K562 (cell line): ENCODE measurements at regions not wholly inside any gene's neighbourhood (a gene's known extent, or its start where the extent isn't known, plus 50 kb on each side); places are given as distances from the start of the nearest gene placed in this dataset.

Source experiments
- ATAC-seq: fragments of 200-7000 bp; cut with Tn5 transposase; 3 replicates; pipeline ENCODE4 v1.9.1; 2020; ENCODE audit warnings: moderate library complexity
- BruUV-seq: library from RNA; stranded (reverse); fragments of 400-500 nt; replicated peaks from 2 replicates; lab custom pipeline; 2021; lab: Mats Ljungman, UMichigan
- CTCF ChIA-PET: fragments of 300-600 bp; formaldehyde crosslinking; extraction: SDS; loops from one replicate; lab custom pipeline; 2021; ENCODE audit warnings: low intra/inter-chr PET ratio; lab: Yijun Ruan, JAX
- POLR2A ChIA-PET: fragments of 300-600, 350-650 bp; sonication (Branson Sonifier 250); formaldehyde crosslinking; extraction: SDS; loops from one replicate; lab custom pipeline; 2021; ENCODE audit warnings: antibody characterized with exemption, inconsistent platforms; lab: Yijun Ruan, JAX
- DNase-seq, 4 experiments: peaks; one replicate each; pipeline versions ENCODE4 v3.0.0 to v3.0.0-alpha.2; 2011 to 2018; ENCODE audit warnings: low spot score in 3 of 4, mixed read lengths in 3 of 4; ENCODE audit errors: extremely low read depth in 1 of 4
- FAIRE-seq: peaks from 2 replicates; lab custom pipeline; 2011; peaks lifted over from hg19 to GRCh38; lab: Jason Lieb, UNC
- H2AFZ ChIP-seq: 2 replicates; pipeline ENCODE4 v1.6.0; 2011; ENCODE audit warnings: low read depth, low read length, control low read depth, inconsistent platforms
- H3K27ac ChIP-seq: fragments of 200-600 bp; 3 replicates; pipeline ENCODE4 v1.8.0; 2011; ENCODE audit warnings: low read depth, mild to moderate bottlenecking, control low read depth, inconsistent platforms, low read length, moderate library complexity, mixed read lengths; ENCODE audit errors: extremely low read depth
- H3K27me3 ChIP-seq, 2 experiments: fragments of 300-600 bp in 1 of 2; 2 replicates in 1 of 2; 3 replicates in 1 of 2; pipeline versions ENCODE4 v1.6.0 to v1.8.0; 2011; ENCODE audit warnings: inconsistent platforms in 2 of 2, low read length in 2 of 2, mild to moderate bottlenecking in 1 of 2, mixed read lengths in 1 of 2, moderate library complexity in 1 of 2; ENCODE audit not compliant: control insufficient read depth in 2 of 2, insufficient read depth in 2 of 2
- H3K36me3 ChIP-seq: fragments of 300-600 bp; 3 replicates; pipeline ENCODE4 v1.8.0; 2011; ENCODE audit warnings: mild to moderate bottlenecking, low read length, inconsistent platforms; ENCODE audit not compliant: control insufficient read depth, insufficient read depth
- H3K4me1 ChIP-seq, 2 experiments: fragments of 200-600 bp in 1 of 2; replicated peaks in 1 of 2; 2 replicates in 1 of 2; 3 replicates in 1 of 2; pipeline versions ENCODE4 v1.5.1 to v1.8.0; 2011; ENCODE audit warnings: inconsistent platforms in 2 of 2, low read length in 2 of 2, mild to moderate bottlenecking in 1 of 2, mixed read lengths in 1 of 2, moderate library complexity in 1 of 2; ENCODE audit not compliant: control insufficient read depth in 2 of 2, insufficient read depth in 2 of 2
- H3K4me2 ChIP-seq: 2 replicates; pipeline ENCODE4 v1.6.1; 2011; ENCODE audit warnings: low read length, control low read depth, inconsistent platforms, mixed read lengths; ENCODE audit not compliant: insufficient read depth
- H3K4me3 ChIP-seq: fragments of 200-600 bp; sonication (generic), shearing (Covaris generic); 2 replicates; pipeline ENCODE4 v1.5.1; 2016; ENCODE audit warnings: control low read depth, inconsistent platforms
- H3K79me2 ChIP-seq: fragments of 200-600 bp; 3 replicates; pipeline ENCODE4 v1.8.0; 2011; ENCODE audit warnings: low read length, inconsistent platforms; ENCODE audit not compliant: control insufficient read depth, insufficient read depth
- H3K9ac ChIP-seq, 2 experiments: 2 replicates each; pipeline versions ENCODE4 v1.6.0 to v1.6.1; 2011; ENCODE audit warnings: low read depth in 2 of 2, low read length in 2 of 2, control low read depth in 1 of 2, inconsistent platforms in 1 of 2, mild to moderate bottlenecking in 1 of 2, mixed read lengths in 1 of 2; ENCODE audit not compliant: insufficient read depth in 1 of 2
- H3K9me1 ChIP-seq: one replicate; pipeline ENCODE4 v1.6.0; 2011; ENCODE audit warnings: inconsistent platforms, mild to moderate bottlenecking, low read length, moderate library complexity; ENCODE audit not compliant: control insufficient read depth, insufficient read depth
- H3K9me3 ChIP-seq: replicated peaks from 2 replicates; pipeline ENCODE4 v1.5.1; 2011; ENCODE audit warnings: low read depth, low read length, inconsistent platforms; ENCODE audit not compliant: control insufficient read depth, insufficient read depth
- H4K20me1 ChIP-seq: replicated peaks from 2 replicates; pipeline ENCODE4 v1.6.1; 2011; ENCODE audit warnings: low read length, inconsistent platforms, mixed read lengths; ENCODE audit not compliant: control insufficient read depth, insufficient read depth
- BRD4 ChIP-seq: fragments of 200-600 bp; sonication (generic); IDR thresholded peaks from 2 replicates; pipeline ENCODE4 v1.6.1; 2017; ENCODE audit warnings: inconsistent platforms
- MCM2 ChIP-seq: fragments of 450-650 bp; IDR thresholded peaks from 2 replicates; pipeline ENCODE4 v1.6.1; 2017; ENCODE audit warnings: low read depth, mild to moderate bottlenecking
- MTA1 ChIP-seq: fragments of 450-650 bp; IDR thresholded peaks from 2 replicates; pipeline ENCODE4 v1.6.1; 2017; ENCODE audit warnings: borderline replicate concordance
- NCOA4 ChIP-seq: fragments of 450-650 bp; IDR thresholded peaks from 2 replicates; pipeline ENCODE4 v1.6.1; 2018; ENCODE audit warnings: mild to moderate bottlenecking; ENCODE audit not compliant: partially characterized antibody
- PHB ChIP-seq: fragments of 250-450 bp; sonication (Bioruptor Pico); IDR thresholded peaks from 2 replicates; pipeline ENCODE4 v1.5.0; 2021
- SMARCA4 ChIP-seq: fragments of 450-650 bp; IDR thresholded peaks from 2 replicates; pipeline ENCODE4 v1.6.1; 2016
- ZNF212 ChIP-seq: fragments of 450-650 bp; formaldehyde crosslinking; IDR thresholded peaks from 2 replicates; pipeline ENCODE4 v1.4.0; 2020; ENCODE audit warnings: mild to moderate bottlenecking
- ZNF444 ChIP-seq: fragments of 250-450 bp; sonication (Bioruptor Pico); IDR thresholded peaks from 2 replicates; pipeline ENCODE4 v1.4.0; 2020; ENCODE audit warnings: mild to moderate bottlenecking, moderate library complexity
- ZNF766 ChIP-seq: fragments of 200-800 bp; sonication (Bioruptor generic); conservative IDR thresholded peaks from 2 replicates; pipeline ENCODE4 v1.6.1; 2016; ENCODE audit warnings: missing genetic modification characterization, missing compliant biosample characterization
- WGBS: fragments of 100-300 bp; shearing (Covaris generic); methylation state at CpG from one replicate; pipeline ENCODE4 v1.1.6; 2016; ENCODE audit warnings: low coverage, mixed read lengths; ENCODE audit not compliant: insufficient coverage; ENCODE audit errors: missing lambda C conversion rate; 5-methylcytosine and 5-hydroxymethylcytosine counted together
- in situ Hi-C: fragments of 300-500 bp; cut with MboI; formaldehyde crosslinking; loops from 4 replicates; pipeline ENCODE4 v1.15.0; 2018; ENCODE audit warnings: inconsistent platforms, mixed read lengths
- intact Hi-C: fragments of 100-400 bp; cut with micrococcal nuclease; formaldehyde crosslinking; loops from 2 replicates; pipeline ENCODE4 v1.14.2; 2022

- H2AFZ ChIP-seq: no peak overlapping the region
- POLR2A ChIA-PET: no interaction called here
- no peak overlapping the region for H3K27ac ChIP-seq
- intact Hi-C loops (no loop called here), in situ Hi-C loops (no loop called here)
- H3K4me3 ChIP-seq: no peak overlapping the region
- no peaks in the 10 kb centered on the region for H3K79me2 ChIP-seq
- no peaks in the 10 kb centered on the region for H3K9me1 ChIP-seq
- no peak overlapping the region for H3K4me2 ChIP-seq
- WGBS: 0% methylated on average over 3 of the region's 7 CpGs
- CTCF ChIA-PET: no interaction called here
- no peaks in the 10 kb centered on the region for H3K36me3 ChIP-seq
- no peaks in the 10 kb centered on the region for H4K20me1 ChIP-seq
- FAIRE-seq (no peak), DNase-seq (no peak), ATAC-seq (no peak)
- H3K4me1 ChIP-seq: no peaks in the 10 kb centered on the region
- no peaks in the 10 kb centered on the region for H3K9me3 ChIP-seq
- BruUV-seq: no TSS peak
- H3K9ac ChIP-seq: no peak overlapping the region
- H3K27me3 ChIP-seq: no peaks in the 10 kb centered on the region
- TF ChIP-seq NCOA4 (no peak), PHB (CRISPR knock-in tag) (no peak), ZNF444 (CRISPR knock-in tag) (no peak), ZNF212 (CRISPR knock-in tag) (no peak), SMARCA4 (no peak), ZNF766 (no peak), MCM2 (no peak), BRD4 (no peak), MTA1 (no peak)
These were observed 466.3 kb downstream of the GADD45G start for GRCh38 chr9:90070931-90071660.
